Uterus (tissue), 3 donors: ENCODE measurements at regions not wholly inside any gene's neighbourhood (a gene's known extent, or its start where the extent isn't known, plus 50 kb on each side); places are given as distances from the start of the nearest gene placed in this dataset. TPM values are rescaled to one million over a fixed set of nuclear protein-coding genes. Genes with fewer than 3 reads are reported as not detected.

ENCODE experiments used
- DNase-seq, 2 donors: peaks; one replicate each; pipeline ENCODE4 v3.0.0-alpha.2; 2019 to 2020
- H3K27ac ChIP-seq, 2 donors: fragments of 200-600 bp; sonication (generic); 1 replicate in 1 of 2; 2 replicates in 1 of 2; pipeline ENCODE4 v1.5.1; 2016 to 2018
- H3K27me3 ChIP-seq, 2 donors: fragments of 200-600 bp; sonication (generic); one replicate each; pipeline ENCODE4 v1.5.1; 2018 to 2019; ENCODE audit warnings: control low read depth in 1 of 2
- H3K36me3 ChIP-seq, 2 donors: fragments of 200-600 bp; sonication (generic); one replicate each; pipeline ENCODE4 v1.5.1; 2019; ENCODE audit warnings: control low read depth in 1 of 2
- H3K4me1 ChIP-seq, 2 donors: fragments of 200-600 bp; sonication (generic); one replicate each; pipeline ENCODE4 v1.5.1; 2018 to 2019; ENCODE audit warnings: control low read depth in 1 of 2
- H3K4me3 ChIP-seq, 2 donors: fragments of 200-600 bp; sonication (generic); 1 replicate in 1 of 2; 2 replicates in 1 of 2; pipeline ENCODE4 v1.5.1; 2018 to 2019; ENCODE audit warnings: mild to moderate bottlenecking in 1 of 2
- H3K9me3 ChIP-seq, 2 donors: fragments of 200-600 bp; sonication (generic); one replicate each; pipeline ENCODE4 v1.5.1; 2019; ENCODE audit warnings: control low read depth in 1 of 2
- POLR2A ChIP-seq, 2 donors: fragments of 450-650 bp; IDR thresholded peaks; one replicate each; pipeline ENCODE4 v1.6.1; 2016; ENCODE audit warnings: antibody characterized with exemption in 2 of 2, mild to moderate bottlenecking in 1 of 2, moderate library complexity in 1 of 2
- intact Hi-C: fragments of 100-400 bp; cut with DNase I; formaldehyde crosslinking; loops from one replicate; pipeline ENCODE4 v1.15.1; 2023; ENCODE audit warnings: low total_unique reads
- small RNA-seq: library from RNA; depleted of rRNA; stranded (forward); fragments of <200 nt; gene quantifications from one replicate; pipeline ENCODE3, GENCODE V24; 2016
- TF ChIP-seq, protein P1 (sequence below), 4 experiments: fragments of 200-600 bp in 2 of 4; fragments of 450-650 bp in 2 of 4; sonication (generic) in 2 of 4; IDR thresholded peaks; one replicate each; pipeline ENCODE4 v1.5.1; 2016 to 2019; ENCODE audit warnings: antibody characterized with exemption in 4 of 4, mild to moderate bottlenecking in 2 of 4, moderate library complexity in 1 of 4
- donor health status: DM: yes; HTN: yes; CAD: no.

DNA sequence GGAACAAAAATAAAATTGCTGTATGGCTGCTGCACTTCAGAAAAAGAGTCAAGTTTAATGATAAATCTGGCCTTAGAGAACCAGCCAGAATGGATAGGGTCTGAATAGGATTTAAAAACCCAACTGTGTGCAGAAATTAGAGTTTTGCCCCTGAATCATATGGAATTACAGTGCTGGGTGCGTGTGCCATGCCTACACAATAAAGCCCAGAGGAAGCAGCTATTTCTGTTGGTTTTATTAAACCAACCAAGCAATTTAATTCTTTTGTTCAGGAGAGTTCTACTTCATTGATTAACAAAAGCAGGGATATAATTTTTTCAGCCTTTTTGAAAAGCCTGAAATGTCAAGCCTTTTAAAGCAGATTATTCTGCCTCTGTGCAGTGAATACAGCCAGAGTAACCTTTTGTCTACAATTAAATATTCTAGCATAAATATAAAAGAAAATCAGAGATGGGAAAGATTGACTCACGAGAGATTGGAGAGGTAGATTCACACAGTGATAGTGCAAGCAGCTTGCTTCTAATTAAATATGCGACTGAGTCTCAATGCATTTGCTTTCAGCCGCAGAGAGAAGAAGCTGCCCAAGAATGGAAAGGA, 66.7 kb upstream of the DNAJC19 start:
- Histone ChIP-seq H3K9me3 (no peaks in the 10 kb centered on the region), H3K4me3 (no peak overlapping the region), H3K27ac (no peak overlapping the region), H3K36me3 (no peaks in the 10 kb centered on the region), H3K27me3 (no peaks in the 10 kb centered on the region), H3K4me1 (no peaks in the 10 kb centered on the region)
- no peak for DNase-seq
- no peak for TF ChIP-seq POLR2A (IDR thresholded peaks at IDR 0.05)
- TF ChIP-seq, protein P1, sequence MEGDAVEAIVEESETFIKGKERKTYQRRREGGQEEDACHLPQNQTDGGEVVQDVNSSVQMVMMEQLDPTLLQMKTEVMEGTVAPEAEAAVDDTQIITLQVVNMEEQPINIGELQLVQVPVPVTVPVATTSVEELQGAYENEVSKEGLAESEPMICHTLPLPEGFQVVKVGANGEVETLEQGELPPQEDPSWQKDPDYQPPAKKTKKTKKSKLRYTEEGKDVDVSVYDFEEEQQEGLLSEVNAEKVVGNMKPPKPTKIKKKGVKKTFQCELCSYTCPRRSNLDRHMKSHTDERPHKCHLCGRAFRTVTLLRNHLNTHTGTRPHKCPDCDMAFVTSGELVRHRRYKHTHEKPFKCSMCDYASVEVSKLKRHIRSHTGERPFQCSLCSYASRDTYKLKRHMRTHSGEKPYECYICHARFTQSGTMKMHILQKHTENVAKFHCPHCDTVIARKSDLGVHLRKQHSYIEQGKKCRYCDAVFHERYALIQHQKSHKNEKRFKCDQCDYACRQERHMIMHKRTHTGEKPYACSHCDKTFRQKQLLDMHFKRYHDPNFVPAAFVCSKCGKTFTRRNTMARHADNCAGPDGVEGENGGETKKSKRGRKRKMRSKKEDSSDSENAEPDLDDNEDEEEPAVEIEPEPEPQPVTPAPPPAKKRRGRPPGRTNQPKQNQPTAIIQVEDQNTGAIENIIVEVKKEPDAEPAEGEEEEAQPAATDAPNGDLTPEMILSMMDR (IDR thresholded peaks at IDR 0.05): no peak
- intact Hi-C loops: no loop called here

DNA sequence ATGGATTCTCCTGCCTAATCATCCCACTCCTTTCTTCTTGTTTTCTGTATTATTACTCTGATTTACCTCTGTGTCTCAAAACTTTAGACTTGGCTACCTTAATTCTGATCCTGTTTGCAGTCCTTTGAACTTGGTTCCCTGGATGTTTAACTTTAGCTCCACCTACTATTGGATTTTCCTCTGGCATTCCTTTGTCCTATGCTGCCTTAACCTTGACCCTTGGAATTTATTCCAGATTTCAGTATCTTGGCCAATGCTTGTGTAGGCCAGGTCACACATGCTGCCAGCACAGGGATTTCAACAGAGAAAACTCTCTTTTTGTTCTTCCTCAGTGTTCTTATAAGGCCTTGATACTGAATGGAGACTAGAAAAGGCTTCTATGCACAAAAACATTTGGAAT, 65.0 kb upstream of the DNAJC19 start:
- H3K4me1 ChIP-seq: no peaks in the 10 kb centered on the region
- H3K4me3 ChIP-seq: no peak overlapping the region
- no peak overlapping the region for H3K27ac ChIP-seq
- H3K9me3 ChIP-seq: no peaks in the 10 kb centered on the region
- TF ChIP-seq POLR2A (IDR thresholded peaks at IDR 0.05): no peak
- TF ChIP-seq, protein P1 (IDR thresholded peaks at IDR 0.05): no peak
- no peak for DNase-seq
- intact Hi-C loops: no loop called here
- H3K27me3 ChIP-seq: no peaks in the 10 kb centered on the region
- no peaks in the 10 kb centered on the region for H3K36me3 ChIP-seq

DNA sequence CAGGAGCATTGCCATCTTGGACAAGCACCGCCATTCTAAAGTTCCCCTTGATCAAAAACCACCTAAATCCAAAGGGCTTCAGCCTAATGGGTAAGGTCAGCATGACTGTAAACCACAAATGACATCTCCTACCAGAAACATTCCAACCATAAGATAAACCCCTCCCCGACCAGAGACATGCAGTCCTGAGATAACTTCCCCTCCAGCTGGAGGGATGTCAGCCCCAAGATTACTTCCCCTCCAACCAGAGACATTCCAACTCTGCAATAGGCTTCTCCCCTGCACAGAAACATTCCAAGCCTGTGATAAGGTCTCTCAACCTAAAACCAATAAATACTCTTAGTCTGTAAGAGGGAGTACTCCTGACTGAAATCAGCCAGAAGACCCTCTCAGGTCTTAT, 62.7 kb upstream of the DNAJC19 start:
- Histone ChIP-seq H3K36me3 (no peaks in the 10 kb centered on the region), H3K27me3 (no peaks in the 10 kb centered on the region), H3K4me1 (no peaks in the 10 kb centered on the region), H3K27ac (no peak overlapping the region), H3K4me3 (no peak overlapping the region), H3K9me3 (no peaks in the 10 kb centered on the region)
- intact Hi-C loops: no loop called here
- no peak for DNase-seq
- TF ChIP-seq, protein P1 (IDR thresholded peaks at IDR 0.05): no peak
- TF ChIP-seq POLR2A (IDR thresholded peaks at IDR 0.05): no peak

DNA sequence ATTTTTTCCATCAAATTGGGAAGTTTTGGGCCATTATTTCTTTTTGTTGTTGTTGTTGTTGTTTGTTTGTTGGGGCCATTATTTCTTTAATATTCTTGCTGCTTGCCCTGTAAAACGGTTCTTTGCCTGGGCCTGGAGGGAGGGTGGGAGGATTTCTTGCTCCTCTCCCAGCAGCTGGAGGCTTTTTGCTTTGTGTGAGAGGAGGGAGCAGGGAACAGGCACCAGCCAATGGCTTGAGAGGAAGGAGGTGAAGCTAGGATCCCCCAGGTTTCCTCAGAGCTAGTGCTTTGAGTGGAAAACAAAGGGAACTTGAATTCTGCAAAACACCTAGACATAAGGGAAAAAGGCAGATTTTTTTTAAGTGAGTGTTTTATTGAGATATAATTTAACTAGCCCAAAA, 61.2 kb upstream of the DNAJC19 start:
- no peak overlapping the region for H3K27ac ChIP-seq
- no peak overlapping the region for H3K4me3 ChIP-seq
- H3K9me3 ChIP-seq: no peaks in the 10 kb centered on the region
- no peaks in the 10 kb centered on the region for H3K36me3 ChIP-seq
- no peak for DNase-seq
- intact Hi-C loops: no loop called here
- TF ChIP-seq POLR2A (IDR thresholded peaks at IDR 0.05): no peak
- TF ChIP-seq, protein P1 (IDR thresholded peaks at IDR 0.05): no peak
- no peaks in the 10 kb centered on the region for H3K27me3 ChIP-seq
- H3K4me1 ChIP-seq: no peaks in the 10 kb centered on the region

DNA sequence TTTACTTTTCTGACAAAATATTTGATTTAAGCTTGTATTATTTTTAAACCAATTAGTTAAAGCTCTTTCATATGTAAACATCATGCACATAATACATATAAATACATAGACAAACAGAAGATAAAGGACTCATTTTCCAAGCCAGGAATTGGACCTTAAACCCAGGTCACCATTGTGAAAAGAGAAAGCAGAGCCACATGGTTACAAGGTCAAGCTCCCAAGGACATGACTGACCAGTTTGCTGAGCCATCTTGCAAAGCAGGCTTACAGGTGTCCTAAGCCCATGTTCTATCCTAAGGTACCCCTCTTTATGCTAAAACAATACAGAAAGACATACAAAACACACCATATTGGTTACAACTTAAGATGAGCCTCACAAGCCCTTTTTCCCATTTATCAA, 50.5 kb upstream of the DNAJC19 start:
- Histone ChIP-seq H3K27me3 (no peaks in the 10 kb centered on the region), H3K4me3 (no peak overlapping the region), H3K9me3 (peaks cover 0 to 5% of the 10 kb centered on the region in 2 donors), H3K4me1 (no peaks in the 10 kb centered on the region), H3K36me3 (no peaks in the 10 kb centered on the region), H3K27ac (no peak overlapping the region)
- no peak for DNase-seq
- intact Hi-C loops: no loop called here
- TF ChIP-seq, protein P1 (IDR thresholded peaks at IDR 0.05): no peak

Small RNA genes in the stretch of these regions (small RNA-seq; reads per million reads assigned to genes)
- not detected for gene AC083904.1
- gene RNU6-4P: not detected
